Testis (tissue), 2 donors: ENCODE measurements at regions not wholly inside any gene's neighbourhood (a gene's known extent, or its start where the extent isn't known, plus 50 kb on each side); places are given as distances from the start of the nearest gene placed in this dataset.

Experiments
- DNase-seq: peaks from one replicate; pipeline ENCODE4 v3.0.0-alpha.2; 2019
- H3K27ac ChIP-seq, 2 donors: fragments of 200-600 bp; sonication (generic); one replicate each; pipeline ENCODE4 v1.5.1; 2019
- H3K27me3 ChIP-seq: fragments of 200-600 bp; sonication (generic); one replicate; pipeline ENCODE4 v1.5.1; 2019
- H3K36me3 ChIP-seq: fragments of 200-600 bp; sonication (generic); one replicate; pipeline ENCODE4 v1.5.1; 2017; ENCODE audit warnings: low read depth; ENCODE audit errors: missing control alignments
- H3K4me1 ChIP-seq: fragments of 200-600 bp; sonication (generic); one replicate; pipeline ENCODE4 v1.5.1; 2019
- H3K4me3 ChIP-seq, 2 donors: fragments of 200-600 bp; sonication (generic); one replicate each; pipeline ENCODE4 v1.5.1; 2017 to 2019
- H3K9me3 ChIP-seq: fragments of 200-600 bp; sonication (generic); one replicate; pipeline ENCODE4 v1.5.1; 2017
- POLR2A ChIP-seq: fragments of 450-650 bp; IDR thresholded peaks from one replicate; pipeline ENCODE4 v1.6.1; 2017; ENCODE audit warnings: antibody characterized with exemption, mild to moderate bottlenecking, moderate library complexity
- WGBS, 2 donors: methylation state at CpG; one replicate each; pipeline ENCODE4 v1.1.5; 2018; 5-methylcytosine and 5-hydroxymethylcytosine counted together
- intact Hi-C: fragments of 100-400 bp; cut with DNase I; formaldehyde crosslinking; loops from one replicate; pipeline ENCODE4 v1.15.1; 2023; ENCODE audit warnings: low total_unique reads
- TF ChIP-seq, protein P1 (sequence below), 3 experiments: fragments of 450-650 bp in 2 of 3; fragments of 200-600 bp in 1 of 3; sonication (generic) in 1 of 3; IDR thresholded peaks; one replicate each; pipeline ENCODE4 v1.5.1; 2016 to 2019; ENCODE audit warnings: antibody characterized with exemption in 3 of 3, mild to moderate bottlenecking in 2 of 3, moderate library complexity in 1 of 3

GRCh38 chr13:111046590-111047141 lies 68.4 kb upstream of the ARHGEF7 start:
- no peaks in the 10 kb centered on the region for H3K27me3 ChIP-seq
- H3K4me3 ChIP-seq = no peak overlapping the region
- H3K9me3 ChIP-seq = no peaks in the 10 kb centered on the region
- H3K27ac ChIP-seq = no peak overlapping the region
- DNase-seq = no peak
- WGBS, 2 donors = 68 to 85% methylated on average over 7 to 9 of the region's 9 CpGs
- H3K36me3 ChIP-seq = no peaks in the 10 kb centered on the region
- no peak for TF ChIP-seq POLR2A
- TF ChIP-seq, protein P1, sequence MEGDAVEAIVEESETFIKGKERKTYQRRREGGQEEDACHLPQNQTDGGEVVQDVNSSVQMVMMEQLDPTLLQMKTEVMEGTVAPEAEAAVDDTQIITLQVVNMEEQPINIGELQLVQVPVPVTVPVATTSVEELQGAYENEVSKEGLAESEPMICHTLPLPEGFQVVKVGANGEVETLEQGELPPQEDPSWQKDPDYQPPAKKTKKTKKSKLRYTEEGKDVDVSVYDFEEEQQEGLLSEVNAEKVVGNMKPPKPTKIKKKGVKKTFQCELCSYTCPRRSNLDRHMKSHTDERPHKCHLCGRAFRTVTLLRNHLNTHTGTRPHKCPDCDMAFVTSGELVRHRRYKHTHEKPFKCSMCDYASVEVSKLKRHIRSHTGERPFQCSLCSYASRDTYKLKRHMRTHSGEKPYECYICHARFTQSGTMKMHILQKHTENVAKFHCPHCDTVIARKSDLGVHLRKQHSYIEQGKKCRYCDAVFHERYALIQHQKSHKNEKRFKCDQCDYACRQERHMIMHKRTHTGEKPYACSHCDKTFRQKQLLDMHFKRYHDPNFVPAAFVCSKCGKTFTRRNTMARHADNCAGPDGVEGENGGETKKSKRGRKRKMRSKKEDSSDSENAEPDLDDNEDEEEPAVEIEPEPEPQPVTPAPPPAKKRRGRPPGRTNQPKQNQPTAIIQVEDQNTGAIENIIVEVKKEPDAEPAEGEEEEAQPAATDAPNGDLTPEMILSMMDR (IDR thresholded peaks at IDR 0.05) = peak in 1 of 3 experiments; percentile 14
- no peaks in the 10 kb centered on the region for H3K4me1 ChIP-seq
- intact Hi-C loops = loop anchor here (10.0 kb wide), 1 partner anchor 452 kb away; no protein-coding TSS in a partner anchor

- no peaks in the 10 kb centered on the region for H3K9me3 ChIP-seq
- H3K27ac ChIP-seq = no peak overlapping the region
- no peak for DNase-seq
- WGBS, 2 donors = 89 to 95% methylated on average over 5 to 10 of the region's 10 CpGs
- TF ChIP-seq, protein P1 (IDR thresholded peaks at IDR 0.05) = no peak
- TF ChIP-seq POLR2A = no peak
- no peaks in the 10 kb centered on the region for H3K36me3 ChIP-seq
- H3K27me3 ChIP-seq = no peaks in the 10 kb centered on the region
- no peaks in the 10 kb centered on the region for H3K4me1 ChIP-seq
- intact Hi-C loops = loop anchor here (10.0 kb wide), 1 partner anchor 450 kb away; no protein-coding TSS in a partner anchor
- no peak overlapping the region for H3K4me3 ChIP-seq
These were observed 69.9 kb upstream of the ARHGEF7 start for GRCh38 chr13:111045170-111045569.

GRCh38 chr13:111044087-111044830 lies 70.9 kb upstream of the ARHGEF7 start:
- no peaks in the 10 kb centered on the region for H3K4me1 ChIP-seq
- no peaks in the 10 kb centered on the region for H3K36me3 ChIP-seq
- no peak for DNase-seq
- H3K27ac ChIP-seq = no peak overlapping the region
- 91 to 94% methylated on average over 16 to 19 of the region's 19 CpGs for WGBS, 2 donors
- intact Hi-C loops = loop anchor here (10.0 kb wide), 1 partner anchor 449 kb away; no protein-coding TSS in a partner anchor
- H3K9me3 ChIP-seq = no peaks in the 10 kb centered on the region
- H3K27me3 ChIP-seq = no peaks in the 10 kb centered on the region
- TF ChIP-seq POLR2A = no peak
- no peak overlapping the region for H3K4me3 ChIP-seq

- Histone ChIP-seq H3K9me3 (no peaks in the 10 kb centered on the region), H3K27ac (no peak overlapping the region), H3K27me3 (no peaks in the 10 kb centered on the region), H3K4me1 (no peaks in the 10 kb centered on the region), H3K36me3 (no peaks in the 10 kb centered on the region), H3K4me3 (no peak overlapping the region)
- 83 to 88% methylated on average over 12 of the region's 12 CpGs for WGBS, 2 donors
- no peak for DNase-seq
- intact Hi-C loops = loop anchor here (10.0 kb wide), 1 partner anchor 449 kb away; no protein-coding TSS in a partner anchor
- no peak for TF ChIP-seq POLR2A
- TF ChIP-seq, protein P1 (IDR thresholded peaks at IDR 0.05) = no peak
These were observed 71.5 kb upstream of the ARHGEF7 start for GRCh38 chr13:111043575-111043982.

- Histone ChIP-seq H3K4me3 (no peak overlapping the region), H3K27me3 (no peaks in the 10 kb centered on the region), H3K9me3 (no peaks in the 10 kb centered on the region), H3K4me1 (no peaks in the 10 kb centered on the region), H3K27ac (no peak overlapping the region), H3K36me3 (no peaks in the 10 kb centered on the region)
- no peak for DNase-seq
- 84 to 95% methylated on average over 11 of the region's 11 CpGs for WGBS, 2 donors
- intact Hi-C loops = loop anchor here (10.0 kb wide), 1 partner anchor 448 kb away; no protein-coding TSS in a partner anchor
- no peak for TF ChIP-seq POLR2A
- TF ChIP-seq, protein P1 (IDR thresholded peaks at IDR 0.05) = no peak
These were observed 72.4 kb upstream of the ARHGEF7 start for GRCh38 chr13:111042661-111043226.
